ENCODE measurements at regions not wholly inside any gene's neighbourhood (a gene's known extent, or its start where the extent isn't known, plus 50 kb on each side); places are given as distances from the start of the nearest gene placed in this dataset.

DNA sequence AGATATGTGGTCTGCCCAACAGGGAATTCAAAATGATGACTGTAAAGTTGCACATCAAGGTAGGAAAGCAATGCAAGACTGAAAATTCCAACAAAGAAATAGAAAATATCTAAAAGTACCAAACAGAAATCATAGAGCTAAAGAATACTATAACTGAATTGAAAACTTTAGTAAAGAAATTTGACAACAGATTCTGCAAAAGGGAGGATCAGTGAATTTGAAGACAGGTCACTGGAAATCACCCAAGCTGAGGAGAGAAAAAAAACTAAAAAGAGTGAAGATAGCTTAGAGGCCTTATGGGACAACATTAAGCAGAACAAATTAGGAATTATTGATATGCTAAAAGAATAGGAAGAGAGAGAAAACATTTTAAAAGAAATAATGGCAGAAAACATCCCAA, 240.6 kb downstream of the SNX13 start:
- Histone ChIP-seq H3K4me2 (ENCODE audit: low read depth, low read length) (no peak overlapping the region), H3K27me3 (ENCODE audit: control insufficient read depth in 1 of 2, insufficient read depth in 2 of 2, low read length in 2 of 2) (no peaks in the 10 kb centered on the region), H3K36me3 (replicated peaks in 1 of 2; ENCODE audit: control insufficient read depth in 1 of 2, insufficient read depth in 2 of 2, low read length in 2 of 2) (no peaks in the 10 kb centered on the region), H3K4me1 (ENCODE audit: insufficient read depth, low read length) (peaks cover 17% of the 10 kb centered on the region), H3K9ac (ENCODE audit: insufficient read depth, low read depth, low read length) (no peak overlapping the region), H3K27ac (ENCODE audit: extremely low read length, insufficient read depth, low read length) (no peak overlapping the region), H4K20me1 (ENCODE audit: insufficient read depth, low read length) (no peaks in the 10 kb centered on the region), H2AFZ (ENCODE audit: low read length) (no peak overlapping the region), H3K4me3 (replicated peaks in 1 of 3; ENCODE audit: insufficient read depth in 1 of 3, low read depth in 2 of 3, low read length in 3 of 3) (no peak overlapping the region), H3K79me2 (ENCODE audit: insufficient read depth, low read length) (no peaks in the 10 kb centered on the region), H3K9me3 (ENCODE audit: low read length) (peaks cover 20% of the 10 kb centered on the region)
- ChIA-PET POLR2A (no interaction called here), CTCF (ENCODE audit: low intra/inter-chr PET ratio, low total read pairs) (no interaction called here)
- in situ Hi-C loops (cut with HindIII; ENCODE audit: extremely low pct_ligation_motif_present, low pct_unique_long_range_greater_than_20kb), result no loop called here
- no peak for TF ChIP-seq CCAR2 (optimal IDR thresholded peaks at IDR 0.05; ENCODE audit: low read depth, low read length)
- no peak for TF ChIP-seq HNRNPH1 (optimal IDR thresholded peaks at IDR 0.05; ENCODE audit: low read depth, low read length)
- TF ChIP-seq CHD2 (IDR thresholded peaks at IDR 0.05; ENCODE audit: low read depth, low read length), result no peak
- no peak for TF ChIP-seq PCBP2 (optimal IDR thresholded peaks at IDR 0.05; ENCODE audit: low read depth, low read length, poor library complexity, severe bottlenecking)
- no peak for TF ChIP-seq ASH2L (IDR thresholded peaks at IDR 0.05; ENCODE audit: insufficient read length, low read depth, low read length)
- no peak for TF ChIP-seq POGK (CRISPR knock-in tag; conservative IDR thresholded peaks at IDR 0.05)
- no peak for TF ChIP-seq ZBTB7A (CRISPR knock-in tag; IDR thresholded peaks at IDR 0.05)
- no peak for TF ChIP-seq ZNF276 (CRISPR knock-in tag; IDR thresholded peaks at IDR 0.05; ENCODE audit: low read depth)
- no peak for TF ChIP-seq MYPOP (CRISPR knock-in tag; IDR thresholded peaks at IDR 0.05)
- TF ChIP-seq, protein P1, sequence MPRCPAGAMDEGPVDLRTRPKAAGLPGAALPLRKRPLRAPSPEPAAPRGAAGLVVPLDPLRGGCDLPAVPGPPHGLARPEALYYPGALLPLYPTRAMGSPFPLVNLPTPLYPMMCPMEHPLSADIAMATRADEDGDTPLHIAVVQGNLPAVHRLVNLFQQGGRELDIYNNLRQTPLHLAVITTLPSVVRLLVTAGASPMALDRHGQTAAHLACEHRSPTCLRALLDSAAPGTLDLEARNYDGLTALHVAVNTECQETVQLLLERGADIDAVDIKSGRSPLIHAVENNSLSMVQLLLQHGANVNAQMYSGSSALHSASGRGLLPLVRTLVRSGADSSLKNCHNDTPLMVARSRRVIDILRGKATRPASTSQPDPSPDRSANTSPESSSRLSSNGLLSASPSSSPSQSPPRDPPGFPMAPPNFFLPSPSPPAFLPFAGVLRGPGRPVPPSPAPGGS (CRISPR knock-in tag; IDR thresholded peaks at IDR 0.05), result no peak
- no peak for TF ChIP-seq KDM3A (CRISPR knock-in tag; IDR thresholded peaks at IDR 0.05; ENCODE audit: low read depth)
- no peak for TF ChIP-seq DNMT3B (CRISPR knock-in tag; conservative IDR thresholded peaks at IDR 0.05)
- TF ChIP-seq, protein P2, sequence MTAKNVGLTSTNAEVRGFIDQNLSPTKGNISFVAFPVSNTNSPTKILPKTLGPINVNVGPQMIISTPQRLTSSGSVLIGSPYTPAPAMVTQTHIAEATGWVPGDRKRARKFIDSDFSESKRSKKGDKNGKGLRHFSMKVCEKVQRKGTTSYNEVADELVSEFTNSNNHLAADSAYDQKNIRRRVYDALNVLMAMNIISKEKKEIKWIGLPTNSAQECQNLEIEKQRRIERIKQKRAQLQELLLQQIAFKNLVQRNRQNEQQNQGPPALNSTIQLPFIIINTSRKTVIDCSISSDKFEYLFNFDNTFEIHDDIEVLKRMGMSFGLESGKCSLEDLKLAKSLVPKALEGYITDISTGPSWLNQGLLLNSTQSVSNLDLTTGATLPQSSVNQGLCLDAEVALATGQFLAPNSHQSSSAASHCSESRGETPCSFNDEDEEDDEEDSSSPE (CRISPR knock-in tag; IDR thresholded peaks at IDR 0.05), result no peak
- no peak for TF ChIP-seq HNF4A (CRISPR knock-in tag; IDR thresholded peaks at IDR 0.05)
- no peak for TF ChIP-seq AGO1 (IDR thresholded peaks at IDR 0.05; ENCODE audit: low read depth, low read length, poor library complexity, severe bottlenecking)
- no TSS peak for BruUV-seq (replicated peaks)
- ATAC-seq (no peak), FAIRE-seq (no peak), DNase-seq (ENCODE audit: low spot score) (no peak)
- intact Hi-C loops (cut with micrococcal nuclease; ENCODE audit: unreplicated experiment), result no loop called here

Measured in HepG2 (cell line).